ENCODE measurements at regions not wholly inside any gene's neighbourhood (a gene's known extent, or its start where the extent isn't known, plus 50 kb on each side); places are given as distances from the start of the nearest gene placed in this dataset.

DNA sequence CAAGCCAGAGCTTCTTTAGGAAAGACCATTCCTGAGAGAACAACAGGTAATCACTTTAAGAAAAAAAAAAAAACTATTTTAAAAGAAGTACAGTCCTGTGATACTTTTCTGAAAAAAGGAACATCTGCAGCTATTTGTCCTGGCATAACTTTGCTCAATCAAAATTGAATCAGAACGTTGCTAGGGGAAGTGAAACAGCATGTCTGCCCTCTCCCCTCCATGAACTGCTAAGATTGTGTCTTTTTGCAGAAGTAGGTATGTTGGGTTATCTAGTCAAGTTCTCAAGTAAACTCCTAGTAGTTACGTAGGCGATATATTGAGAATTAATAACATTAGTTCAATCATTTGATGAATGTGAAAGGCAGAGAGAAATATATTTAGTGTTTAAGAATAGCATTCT, 1013.3 kb downstream of the TUSC7 start:
- H3K9me3 ChIP-seq (replicated peaks in 1 of 2; ENCODE audit: control insufficient read depth in 2 of 2, insufficient read depth in 1 of 2, low read depth in 1 of 2, low read length in 2 of 2), result peaks cover 0 to 2% of the 10 kb centered on the region in 2 donors
- H2BK120ac ChIP-seq (ENCODE audit: low read depth, low read length), result no peak overlapping the region
- H3K4ac ChIP-seq (ENCODE audit: low read length), result no peak overlapping the region
- no peak for DNase-seq (ENCODE audit: low spot score)
- peaks cover 0 to 2% of the 10 kb centered on the region in 2 donors for H3K4me1 ChIP-seq (ENCODE audit: control insufficient read depth in 2 of 2, insufficient read depth in 1 of 2, low read depth in 1 of 2, low read length in 2 of 2)
- H3K4me3 ChIP-seq (ENCODE audit: low read length in 2 of 2), result no peak overlapping the region
- H2AK5ac ChIP-seq (ENCODE audit: low read depth, low read length), result no peak overlapping the region
- no peak overlapping the region for H3K14ac ChIP-seq (ENCODE audit: low read length)
- no peaks in the 10 kb centered on the region for H3K79me1 ChIP-seq (ENCODE audit: low read depth, low read length)
- no CpG with 5 or more reads among the region's 3 CpGs for WGBS, 2 donors (ENCODE audit: extremely low coverage in 2 of 2, insufficient read length in 2 of 2, insufficient replicate concordance in 1 of 2)
- no peak overlapping the region for H3K23ac ChIP-seq (ENCODE audit: low read depth, low read length, poor library complexity)
- H2BK5ac ChIP-seq (ENCODE audit: low read length), result no peak overlapping the region
- no peak overlapping the region for H3K9ac ChIP-seq (ENCODE audit: low read depth, low read length, poor library complexity)
- H3K18ac ChIP-seq (ENCODE audit: low read length), result no peak overlapping the region
- H4K8ac ChIP-seq (ENCODE audit: low read depth, low read length), result no peak overlapping the region
- no peak overlapping the region for H2BK12ac ChIP-seq (ENCODE audit: low read length)
- H3K36me3 ChIP-seq (replicated peaks in 1 of 2; ENCODE audit: control insufficient read depth in 2 of 2, insufficient read depth in 2 of 2, low read length in 2 of 2), result no peaks in the 10 kb centered on the region
- no peak overlapping the region for H4K91ac ChIP-seq (ENCODE audit: low read depth, low read length, poor library complexity)
- no peak overlapping the region for H2AFZ ChIP-seq (ENCODE audit: low read length)
- no peak overlapping the region for H3K27ac ChIP-seq (replicated peaks; ENCODE audit: low read length)
- no peak overlapping the region for H3K4me2 ChIP-seq (ENCODE audit: insufficient read depth, low read length, poor library complexity, severe bottlenecking)
- no peak overlapping the region for H2BK15ac ChIP-seq (ENCODE audit: low read length)
- no peaks in the 10 kb centered on the region for H3K27me3 ChIP-seq (ENCODE audit: control insufficient read depth in 3 of 3, insufficient read depth in 3 of 3, low read depth in 1 of 3, low read length in 3 of 3)

DNA sequence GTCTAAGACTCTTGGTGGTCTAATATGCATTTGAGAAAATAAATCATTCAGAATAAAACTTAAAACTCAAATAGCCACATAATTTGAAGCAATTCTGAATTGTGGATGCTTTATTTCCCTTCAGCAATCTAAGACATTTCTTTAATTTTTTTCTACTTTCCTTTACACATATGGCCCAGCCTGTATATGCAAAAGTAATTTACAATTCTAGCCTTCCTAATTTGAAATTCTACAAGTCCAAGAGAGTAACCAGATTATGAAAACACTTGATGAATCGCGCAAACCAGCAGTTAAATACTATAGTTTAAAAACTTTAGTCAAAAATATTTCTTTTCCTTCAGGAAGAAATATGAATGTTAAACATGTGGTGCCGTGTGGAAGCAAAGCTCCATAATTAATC, 1014.2 kb downstream of the TUSC7 start:
- no peaks in the 10 kb centered on the region for H3K27me3 ChIP-seq (ENCODE audit: control insufficient read depth in 3 of 3, insufficient read depth in 3 of 3, low read depth in 1 of 3, low read length in 3 of 3)
- no peak overlapping the region for H3K4me3 ChIP-seq (ENCODE audit: low read length in 2 of 2)
- no peak overlapping the region for H2BK15ac ChIP-seq (ENCODE audit: low read length)
- H3K36me3 ChIP-seq (replicated peaks in 1 of 2; ENCODE audit: control insufficient read depth in 2 of 2, insufficient read depth in 2 of 2, low read length in 2 of 2), result no peaks in the 10 kb centered on the region
- H3K79me1 ChIP-seq (ENCODE audit: low read depth, low read length), result no peaks in the 10 kb centered on the region
- no peak overlapping the region for H3K23ac ChIP-seq (ENCODE audit: low read depth, low read length, poor library complexity)
- H2BK5ac ChIP-seq (ENCODE audit: low read length), result no peak overlapping the region
- no peak overlapping the region for H4K8ac ChIP-seq (ENCODE audit: low read depth, low read length)
- WGBS, 2 donors (ENCODE audit: extremely low coverage in 2 of 2, insufficient read length in 2 of 2, insufficient replicate concordance in 1 of 2), result no CpG with 5 or more reads among the region's 3 CpGs
- DNase-seq (ENCODE audit: low spot score), result no peak
- H4K91ac ChIP-seq (ENCODE audit: low read depth, low read length, poor library complexity), result no peak overlapping the region
- H3K4ac ChIP-seq (ENCODE audit: low read length), result no peak overlapping the region
- no peak overlapping the region for H3K14ac ChIP-seq (ENCODE audit: low read length)
- H2BK120ac ChIP-seq (ENCODE audit: low read depth, low read length), result no peak overlapping the region
- no peak overlapping the region for H2AK5ac ChIP-seq (ENCODE audit: low read depth, low read length)
- H3K9me3 ChIP-seq (replicated peaks in 1 of 2; ENCODE audit: control insufficient read depth in 2 of 2, insufficient read depth in 1 of 2, low read depth in 1 of 2, low read length in 2 of 2), result peaks cover 0 to 2% of the 10 kb centered on the region in 2 donors
- no peak overlapping the region for H2AFZ ChIP-seq (ENCODE audit: low read length)
- H3K18ac ChIP-seq (ENCODE audit: low read length), result no peak overlapping the region
- H2BK12ac ChIP-seq (ENCODE audit: low read length), result no peak overlapping the region
- no peak overlapping the region for H3K9ac ChIP-seq (ENCODE audit: low read depth, low read length, poor library complexity)
- no peak overlapping the region for H3K27ac ChIP-seq (replicated peaks; ENCODE audit: low read length)
- no peak overlapping the region for H3K4me2 ChIP-seq (ENCODE audit: insufficient read depth, low read length, poor library complexity, severe bottlenecking)
- peaks cover 0 to under 1% of the 10 kb centered on the region in 2 donors for H3K4me1 ChIP-seq (ENCODE audit: control insufficient read depth in 2 of 2, insufficient read depth in 1 of 2, low read depth in 1 of 2, low read length in 2 of 2)

DNA sequence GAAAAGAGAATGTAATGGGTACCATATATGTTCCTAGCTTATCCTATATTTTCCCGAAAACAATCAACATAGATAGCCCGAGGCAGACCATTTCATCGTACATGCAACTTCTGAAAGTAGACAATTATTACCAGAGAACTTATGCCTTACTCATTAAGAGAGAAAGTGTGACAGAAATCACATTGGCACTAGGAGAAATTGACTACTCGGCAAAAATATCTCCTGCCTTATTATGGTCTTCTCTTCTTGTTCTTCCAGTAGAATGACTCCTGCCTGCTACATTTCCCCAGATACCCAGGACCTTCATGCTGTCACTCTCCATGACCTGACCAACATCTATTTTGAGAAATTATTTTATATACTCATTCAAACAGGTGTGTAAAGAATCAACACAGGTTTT, 1015.7 kb downstream of the TUSC7 start:
- H3K18ac ChIP-seq (ENCODE audit: low read length), result no peak overlapping the region
- H2BK120ac ChIP-seq (ENCODE audit: low read depth, low read length), result no peak overlapping the region
- no peaks in the 10 kb centered on the region for H3K4me1 ChIP-seq (ENCODE audit: control insufficient read depth in 2 of 2, insufficient read depth in 1 of 2, low read depth in 1 of 2, low read length in 2 of 2)
- no CpG with 5 or more reads among the region's 4 CpGs for WGBS, 2 donors (ENCODE audit: extremely low coverage in 2 of 2, insufficient read length in 2 of 2, insufficient replicate concordance in 1 of 2)
- no peak overlapping the region for H3K23ac ChIP-seq (ENCODE audit: low read depth, low read length, poor library complexity)
- no peaks in the 10 kb centered on the region for H3K27me3 ChIP-seq (ENCODE audit: control insufficient read depth in 3 of 3, insufficient read depth in 3 of 3, low read depth in 1 of 3, low read length in 3 of 3)
- no peak overlapping the region for H3K27ac ChIP-seq (replicated peaks; ENCODE audit: low read length)
- no peak overlapping the region for H4K91ac ChIP-seq (ENCODE audit: low read depth, low read length, poor library complexity)
- H2AFZ ChIP-seq (ENCODE audit: low read length), result no peak overlapping the region
- no peak overlapping the region for H3K14ac ChIP-seq (ENCODE audit: low read length)
- H3K79me1 ChIP-seq (ENCODE audit: low read depth, low read length), result no peaks in the 10 kb centered on the region
- peaks cover 0 to 2% of the 10 kb centered on the region in 2 donors for H3K9me3 ChIP-seq (replicated peaks in 1 of 2; ENCODE audit: control insufficient read depth in 2 of 2, insufficient read depth in 1 of 2, low read depth in 1 of 2, low read length in 2 of 2)
- H3K4me3 ChIP-seq (ENCODE audit: low read length in 2 of 2), result no peak overlapping the region
- no peaks in the 10 kb centered on the region for H3K36me3 ChIP-seq (replicated peaks in 1 of 2; ENCODE audit: control insufficient read depth in 2 of 2, insufficient read depth in 2 of 2, low read length in 2 of 2)
- H2BK15ac ChIP-seq (ENCODE audit: low read length), result no peak overlapping the region
- no peak overlapping the region for H2AK5ac ChIP-seq (ENCODE audit: low read depth, low read length)
- no peak overlapping the region for H2BK5ac ChIP-seq (ENCODE audit: low read length)
- DNase-seq (ENCODE audit: low spot score), result no peak
- no peak overlapping the region for H4K8ac ChIP-seq (ENCODE audit: low read depth, low read length)
- H3K4ac ChIP-seq (ENCODE audit: low read length), result no peak overlapping the region
- no peak overlapping the region for H3K4me2 ChIP-seq (ENCODE audit: insufficient read depth, low read length, poor library complexity, severe bottlenecking)
- no peak overlapping the region for H3K9ac ChIP-seq (ENCODE audit: low read depth, low read length, poor library complexity)
- H2BK12ac ChIP-seq (ENCODE audit: low read length), result no peak overlapping the region

DNA sequence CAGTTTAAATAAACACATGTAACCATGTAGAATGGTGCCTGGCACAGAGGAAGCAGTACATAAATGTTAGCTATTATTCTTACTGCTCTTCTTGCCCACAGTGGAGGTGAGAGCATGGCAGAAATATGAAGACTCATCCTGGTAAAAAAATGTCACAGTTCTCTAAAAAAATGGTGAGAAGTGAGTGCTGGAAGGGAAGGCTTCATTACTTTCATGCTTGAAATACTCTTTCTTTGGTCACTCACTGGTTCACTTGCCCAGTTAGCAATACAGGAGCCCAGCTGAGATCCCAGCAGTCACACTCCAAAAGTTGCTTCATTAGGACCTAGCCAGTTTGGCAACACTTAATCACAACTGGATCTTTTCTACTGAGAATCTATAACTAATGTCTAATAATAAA, 1017.2 kb downstream of the TUSC7 start:
- H2BK15ac ChIP-seq (ENCODE audit: low read length), result no peak overlapping the region
- no peak overlapping the region for H3K4ac ChIP-seq (ENCODE audit: low read length)
- H2BK12ac ChIP-seq (ENCODE audit: low read length), result no peak overlapping the region
- H3K36me3 ChIP-seq (replicated peaks in 1 of 2; ENCODE audit: control insufficient read depth in 2 of 2, insufficient read depth in 2 of 2, low read length in 2 of 2), result no peaks in the 10 kb centered on the region
- H3K9ac ChIP-seq (ENCODE audit: low read depth, low read length, poor library complexity), result no peak overlapping the region
- H3K23ac ChIP-seq (ENCODE audit: low read depth, low read length, poor library complexity), result no peak overlapping the region
- DNase-seq (ENCODE audit: low spot score), result no peak
- no peak overlapping the region for H2BK5ac ChIP-seq (ENCODE audit: low read length)
- no peak overlapping the region for H3K14ac ChIP-seq (ENCODE audit: low read length)
- H2AFZ ChIP-seq (ENCODE audit: low read length), result no peak overlapping the region
- no peak overlapping the region for H2BK120ac ChIP-seq (ENCODE audit: low read depth, low read length)
- H3K9me3 ChIP-seq (replicated peaks in 1 of 2; ENCODE audit: control insufficient read depth in 2 of 2, insufficient read depth in 1 of 2, low read depth in 1 of 2, low read length in 2 of 2), result peaks cover 0 to 2% of the 10 kb centered on the region in 2 donors
- H3K79me1 ChIP-seq (ENCODE audit: low read depth, low read length), result no peaks in the 10 kb centered on the region
- no peak overlapping the region for H2AK5ac ChIP-seq (ENCODE audit: low read depth, low read length)
- H3K18ac ChIP-seq (ENCODE audit: low read length), result no peak overlapping the region
- H3K4me3 ChIP-seq (ENCODE audit: low read length in 2 of 2), result no peak overlapping the region
- H3K27me3 ChIP-seq (ENCODE audit: control insufficient read depth in 3 of 3, insufficient read depth in 3 of 3, low read depth in 1 of 3, low read length in 3 of 3), result no peaks in the 10 kb centered on the region
- H3K4me2 ChIP-seq (ENCODE audit: insufficient read depth, low read length, poor library complexity, severe bottlenecking), result no peak overlapping the region
- H3K27ac ChIP-seq (replicated peaks; ENCODE audit: low read length), result no peak overlapping the region
- no peak overlapping the region for H4K91ac ChIP-seq (ENCODE audit: low read depth, low read length, poor library complexity)
- H3K4me1 ChIP-seq (ENCODE audit: control insufficient read depth in 2 of 2, insufficient read depth in 1 of 2, low read depth in 1 of 2, low read length in 2 of 2), result no peaks in the 10 kb centered on the region
- H4K8ac ChIP-seq (ENCODE audit: low read depth, low read length), result no peak overlapping the region

Data from neuronal stem cell (in vitro differentiated cells).